HEK293 (cell line): ENCODE measurements at regions not wholly inside any gene's neighbourhood (a gene's known extent, or its start where the extent isn't known, plus 50 kb on each side); places are given as distances from the start of the nearest gene placed in this dataset.

ENCODE experiments used
- CTCF ChIA-PET: fragments of 350-600 bp; formaldehyde crosslinking; extraction: SDS; loops from one replicate; lab custom pipeline; 2021; ENCODE audit warnings: antibody characterized with exemption; lab: Yijun Ruan, JAX
- POLR2A ChIA-PET: fragments of 300-600 bp; formaldehyde crosslinking; extraction: SDS; loops from one replicate; lab custom pipeline; 2020; ENCODE audit warnings: antibody characterized with exemption, inconsistent platforms; lab: Yijun Ruan, JAX
- H3K27ac ChIP-seq: fragments of 200-500 bp; sonication (Bioruptor generic); 2 replicates; pipeline ENCODE4 v1.5.1; 2014; ENCODE audit warnings: low read depth, low read length, control low read depth, inconsistent platforms; ENCODE audit errors: extremely low read depth
- H3K36me3 ChIP-seq, 2 experiments: fragments of 200-500 bp in 1 of 2; sonication (Bioruptor generic) in 1 of 2; 1 replicate in 1 of 2; 2 replicates in 1 of 2; pipeline ENCODE4 v1.5.1; 2014 to 2017; ENCODE audit warnings: inconsistent platforms in 2 of 2, low read length in 2 of 2; ENCODE audit not compliant: control insufficient read depth in 2 of 2, insufficient read depth in 1 of 2
- H3K4me1 ChIP-seq: fragments of 200-500 bp; sonication (Bioruptor generic); 2 replicates; pipeline ENCODE4 v1.5.1; 2014; ENCODE audit warnings: mild to moderate bottlenecking, low read length, inconsistent platforms; ENCODE audit not compliant: control insufficient read depth, insufficient read depth
- H3K4me3 ChIP-seq: 2 replicates; pipeline ENCODE4 v1.5.1; 2011; ENCODE audit warnings: low read depth, mild to moderate bottlenecking, control low read depth, low read length, moderate library complexity
- H3K9me3 ChIP-seq: fragments of 200-500 bp; sonication (Bioruptor generic); 2 replicates; pipeline ENCODE4 v1.5.1; 2014; ENCODE audit warnings: low read depth, low read length, inconsistent platforms; ENCODE audit not compliant: control insufficient read depth, insufficient read depth
- BCL11B ChIP-seq: fragments of 450-650 bp; formaldehyde crosslinking; IDR thresholded peaks from 2 replicates; pipeline ENCODE4 v1.5.1; 2016; ENCODE audit warnings: low read depth, missing biosample characterization, missing genetic modification characterization
- ZFHX2 ChIP-seq: fragments of 450-650 bp; formaldehyde crosslinking; conservative IDR thresholded peaks from 2 replicates; pipeline ENCODE4 v1.5.1; 2016; ENCODE audit warnings: missing biosample characterization, missing genetic modification characterization
- ZNF157 ChIP-seq: fragments of 450-650 bp; formaldehyde crosslinking; IDR thresholded peaks from 2 replicates; pipeline ENCODE4 v1.5.1; 2016; ENCODE audit warnings: missing biosample characterization, missing genetic modification characterization
- ZNF16 ChIP-seq: fragments of 450-650 bp; formaldehyde crosslinking; IDR thresholded peaks from 2 replicates; pipeline ENCODE4 v1.5.1; 2016; ENCODE audit warnings: low read depth, missing biosample characterization, missing genetic modification characterization
- ZNF514 ChIP-seq: fragments of 450-650 bp; formaldehyde crosslinking; IDR thresholded peaks from 2 replicates; pipeline ENCODE4 v1.5.1; 2016; ENCODE audit warnings: missing biosample characterization, missing genetic modification characterization
- ZNF585B ChIP-seq: fragments of 450-650 bp; formaldehyde crosslinking; IDR thresholded peaks from 2 replicates; pipeline ENCODE4 v1.5.1; 2016; ENCODE audit warnings: missing biosample characterization, missing genetic modification characterization
- ZNF624 ChIP-seq: fragments of 450-650 bp; formaldehyde crosslinking; IDR thresholded peaks from 2 replicates; pipeline ENCODE4 v1.5.1; 2017; ENCODE audit warnings: missing biosample characterization, missing genetic modification characterization
- ZNF768 ChIP-seq: fragments of 450-650 bp; formaldehyde crosslinking; IDR thresholded peaks from 2 replicates; pipeline ENCODE4 v1.5.1; 2018; ENCODE audit warnings: missing biosample characterization, mild to moderate bottlenecking, missing genetic modification characterization
- ZNF785 ChIP-seq: fragments of 450-650 bp; formaldehyde crosslinking; IDR thresholded peaks from 2 replicates; pipeline ENCODE4 v1.5.1; 2016; ENCODE audit warnings: missing biosample characterization, missing genetic modification characterization
- ZNF791 ChIP-seq: fragments of 450-650 bp; formaldehyde crosslinking; IDR thresholded peaks from 2 replicates; pipeline ENCODE4 v1.5.1; 2016; ENCODE audit warnings: missing biosample characterization, missing genetic modification characterization
- TF ChIP-seq, protein P1 (sequence below): fragments of 450-650 bp; formaldehyde crosslinking; IDR thresholded peaks from 2 replicates; pipeline ENCODE4 v1.5.1; 2017; ENCODE audit warnings: missing biosample characterization, missing genetic modification characterization
- TF ChIP-seq, protein P2 (sequence below): fragments of 450-650 bp; formaldehyde crosslinking; IDR thresholded peaks from 2 replicates; pipeline ENCODE4 v1.5.1; 2016; ENCODE audit warnings: missing biosample characterization, missing genetic modification characterization
- TF ChIP-seq, protein P3 (sequence below): fragments of 450-650 bp; formaldehyde crosslinking; IDR thresholded peaks from 2 replicates; pipeline ENCODE4 v1.5.1; 2016; ENCODE audit warnings: missing biosample characterization, missing genetic modification characterization
- TF ChIP-seq, protein P4 (sequence below): fragments of 450-650 bp; formaldehyde crosslinking; IDR thresholded peaks from 2 replicates; pipeline ENCODE4 v1.5.1; 2016; ENCODE audit warnings: missing biosample characterization, missing genetic modification characterization, low read depth
- TF ChIP-seq, protein P5 (sequence below): fragments of 450-650 bp; formaldehyde crosslinking; optimal IDR thresholded peaks from 2 replicates; pipeline ENCODE3; 2016; ENCODE audit warnings: missing biosample characterization, mild to moderate bottlenecking, missing genetic modification characterization

DNA sequence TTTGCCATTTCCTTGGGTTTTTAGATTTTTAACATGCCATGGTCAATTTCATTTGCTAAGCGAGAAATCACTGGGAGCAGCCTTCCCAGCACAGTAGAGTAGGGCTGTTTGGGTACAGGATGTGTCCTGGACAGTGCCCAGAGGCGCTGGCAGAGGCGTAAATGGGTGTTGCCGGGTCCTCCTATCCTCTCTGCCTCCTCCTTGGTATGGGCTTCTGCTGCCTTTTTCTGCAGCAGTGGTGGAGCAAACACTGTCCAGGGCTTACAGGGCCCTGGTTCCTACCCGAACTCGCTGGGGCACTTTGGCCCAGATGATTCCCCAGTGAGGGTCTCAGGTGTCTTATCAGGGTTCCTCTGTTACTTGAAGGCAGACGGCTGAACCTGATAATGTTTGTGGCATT is 298.3 kb downstream of the RPS24 start (continued):
- TF ChIP-seq, protein P1, sequence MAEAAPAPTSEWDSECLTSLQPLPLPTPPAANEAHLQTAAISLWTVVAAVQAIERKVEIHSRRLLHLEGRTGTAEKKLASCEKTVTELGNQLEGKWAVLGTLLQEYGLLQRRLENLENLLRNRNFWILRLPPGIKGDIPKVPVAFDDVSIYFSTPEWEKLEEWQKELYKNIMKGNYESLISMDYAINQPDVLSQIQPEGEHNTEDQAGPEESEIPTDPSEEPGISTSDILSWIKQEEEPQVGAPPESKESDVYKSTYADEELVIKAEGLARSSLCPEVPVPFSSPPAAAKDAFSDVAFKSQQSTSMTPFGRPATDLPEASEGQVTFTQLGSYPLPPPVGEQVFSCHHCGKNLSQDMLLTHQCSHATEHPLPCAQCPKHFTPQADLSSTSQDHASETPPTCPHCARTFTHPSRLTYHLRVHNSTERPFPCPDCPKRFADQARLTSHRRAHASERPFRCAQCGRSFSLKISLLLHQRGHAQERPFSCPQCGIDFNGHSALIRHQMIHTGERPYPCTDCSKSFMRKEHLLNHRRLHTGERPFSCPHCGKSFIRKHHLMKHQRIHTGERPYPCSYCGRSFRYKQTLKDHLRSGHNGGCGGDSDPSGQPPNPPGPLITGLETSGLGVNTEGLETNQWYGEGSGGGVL (tag by site-specific recombination) = no peak
- TF ChIP-seq, protein P2, sequence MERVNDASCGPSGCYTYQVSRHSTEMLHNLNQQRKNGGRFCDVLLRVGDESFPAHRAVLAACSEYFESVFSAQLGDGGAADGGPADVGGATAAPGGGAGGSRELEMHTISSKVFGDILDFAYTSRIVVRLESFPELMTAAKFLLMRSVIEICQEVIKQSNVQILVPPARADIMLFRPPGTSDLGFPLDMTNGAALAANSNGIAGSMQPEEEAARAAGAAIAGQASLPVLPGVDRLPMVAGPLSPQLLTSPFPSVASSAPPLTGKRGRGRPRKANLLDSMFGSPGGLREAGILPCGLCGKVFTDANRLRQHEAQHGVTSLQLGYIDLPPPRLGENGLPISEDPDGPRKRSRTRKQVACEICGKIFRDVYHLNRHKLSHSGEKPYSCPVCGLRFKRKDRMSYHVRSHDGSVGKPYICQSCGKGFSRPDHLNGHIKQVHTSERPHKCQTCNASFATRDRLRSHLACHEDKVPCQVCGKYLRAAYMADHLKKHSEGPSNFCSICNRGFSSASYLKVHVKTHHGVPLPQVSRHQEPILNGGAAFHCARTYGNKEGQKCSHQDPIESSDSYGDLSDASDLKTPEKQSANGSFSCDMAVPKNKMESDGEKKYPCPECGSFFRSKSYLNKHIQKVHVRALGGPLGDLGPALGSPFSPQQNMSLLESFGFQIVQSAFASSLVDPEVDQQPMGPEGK = no peak
- TF ChIP-seq, protein P3, sequence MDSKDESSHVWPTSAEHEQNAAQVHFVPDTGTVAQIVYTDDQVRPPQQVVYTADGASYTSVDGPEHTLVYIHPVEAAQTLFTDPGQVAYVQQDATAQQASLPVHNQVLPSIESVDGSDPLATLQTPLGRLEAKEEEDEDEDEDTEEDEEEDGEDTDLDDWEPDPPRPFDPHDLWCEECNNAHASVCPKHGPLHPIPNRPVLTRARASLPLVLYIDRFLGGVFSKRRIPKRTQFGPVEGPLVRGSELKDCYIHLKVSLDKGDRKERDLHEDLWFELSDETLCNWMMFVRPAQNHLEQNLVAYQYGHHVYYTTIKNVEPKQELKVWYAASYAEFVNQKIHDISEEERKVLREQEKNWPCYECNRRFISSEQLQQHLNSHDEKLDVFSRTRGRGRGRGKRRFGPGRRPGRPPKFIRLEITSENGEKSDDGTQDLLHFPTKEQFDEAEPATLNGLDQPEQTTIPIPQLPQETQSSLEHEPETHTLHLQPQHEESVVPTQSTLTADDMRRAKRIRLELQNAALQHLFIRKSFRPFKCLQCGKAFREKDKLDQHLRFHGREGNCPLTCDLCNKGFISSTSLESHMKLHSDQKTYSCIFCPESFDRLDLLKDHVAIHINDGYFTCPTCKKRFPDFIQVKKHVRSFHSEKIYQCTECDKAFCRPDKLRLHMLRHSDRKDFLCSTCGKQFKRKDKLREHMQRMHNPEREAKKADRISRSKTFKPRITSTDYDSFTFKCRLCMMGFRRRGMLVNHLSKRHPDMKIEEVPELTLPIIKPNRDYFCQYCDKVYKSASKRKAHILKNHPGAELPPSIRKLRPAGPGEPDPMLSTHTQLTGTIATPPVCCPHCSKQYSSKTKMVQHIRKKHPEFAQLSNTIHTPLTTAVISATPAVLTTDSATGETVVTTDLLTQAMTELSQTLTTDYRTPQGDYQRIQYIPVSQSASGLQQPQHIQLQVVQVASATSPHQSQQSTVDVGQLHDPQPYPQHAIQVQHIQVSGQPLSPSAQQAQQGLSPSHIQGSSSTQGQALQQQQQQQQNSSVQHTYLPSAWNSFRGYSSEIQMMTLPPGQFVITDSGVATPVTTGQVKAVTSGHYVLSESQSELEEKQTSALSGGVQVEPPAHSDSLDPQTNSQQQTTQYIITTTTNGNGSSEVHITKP = no peak
- TF ChIP-seq ZNF157 (no peak), ZNF585B (no peak), BCL11B (tag by site-specific recombination) (no peak), ZNF768 (no peak), ZNF624 (tag by site-specific recombination) (no peak)
- TF ChIP-seq, protein P4, sequence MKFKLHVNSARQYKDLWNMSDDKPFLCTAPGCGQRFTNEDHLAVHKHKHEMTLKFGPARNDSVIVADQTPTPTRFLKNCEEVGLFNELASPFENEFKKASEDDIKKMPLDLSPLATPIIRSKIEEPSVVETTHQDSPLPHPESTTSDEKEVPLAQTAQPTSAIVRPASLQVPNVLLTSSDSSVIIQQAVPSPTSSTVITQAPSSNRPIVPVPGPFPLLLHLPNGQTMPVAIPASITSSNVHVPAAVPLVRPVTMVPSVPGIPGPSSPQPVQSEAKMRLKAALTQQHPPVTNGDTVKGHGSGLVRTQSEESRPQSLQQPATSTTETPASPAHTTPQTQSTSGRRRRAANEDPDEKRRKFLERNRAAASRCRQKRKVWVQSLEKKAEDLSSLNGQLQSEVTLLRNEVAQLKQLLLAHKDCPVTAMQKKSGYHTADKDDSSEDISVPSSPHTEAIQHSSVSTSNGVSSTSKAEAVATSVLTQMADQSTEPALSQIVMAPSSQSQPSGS (tag by site-specific recombination) = no peak

DNA sequence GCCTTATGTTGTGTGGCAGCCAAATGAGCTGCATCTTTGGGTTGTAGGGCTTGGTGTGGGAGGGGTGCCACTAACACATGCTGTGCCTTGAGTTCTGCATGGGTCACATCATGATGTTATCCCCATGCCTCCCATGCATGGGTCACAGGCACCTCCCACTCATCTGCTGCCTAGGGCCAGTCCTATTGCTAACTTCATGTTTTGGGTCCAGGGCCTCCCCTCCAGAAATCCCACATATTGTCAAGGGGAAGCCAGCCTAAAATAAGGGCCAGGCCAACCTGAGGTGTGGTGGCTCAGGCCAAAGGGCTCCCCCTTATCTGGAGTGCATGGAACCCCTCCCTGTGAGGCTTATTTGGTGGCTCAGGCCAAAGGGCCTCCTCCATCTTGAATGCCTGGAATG is 299.0 kb downstream of the RPS24 start:
- Histone ChIP-seq H3K9me3 (no peaks in the 10 kb centered on the region), H3K4me3 (no peak overlapping the region), H3K36me3 (no peaks in the 10 kb centered on the region), H3K27ac (no peak overlapping the region), H3K4me1 (no peaks in the 10 kb centered on the region)
- ChIA-PET CTCF (no interaction called here), POLR2A (no interaction called here)
- TF ChIP-seq ZNF791 (tag by site-specific recombination) = no peak
- no peak for TF ChIP-seq ZNF585B
- TF ChIP-seq ZNF785 (tag by site-specific recombination) = no peak
- TF ChIP-seq ZFHX2 (tag by site-specific recombination) = no peak
- TF ChIP-seq, protein P5, sequence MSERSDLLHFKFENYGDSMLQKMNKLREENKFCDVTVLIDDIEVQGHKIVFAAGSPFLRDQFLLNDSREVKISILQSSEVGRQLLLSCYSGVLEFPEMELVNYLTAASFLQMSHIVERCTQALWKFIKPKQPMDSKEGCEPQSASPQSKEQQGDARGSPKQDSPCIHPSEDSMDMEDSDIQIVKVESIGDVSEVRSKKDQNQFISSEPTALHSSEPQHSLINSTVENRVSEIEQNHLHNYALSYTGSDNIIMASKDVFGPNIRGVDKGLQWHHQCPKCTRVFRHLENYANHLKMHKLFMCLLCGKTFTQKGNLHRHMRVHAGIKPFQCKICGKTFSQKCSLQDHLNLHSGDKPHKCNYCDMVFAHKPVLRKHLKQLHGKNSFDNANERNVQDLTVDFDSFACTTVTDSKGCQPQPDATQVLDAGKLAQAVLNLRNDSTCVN (tag by site-specific recombination) = no peak
- no peak for TF ChIP-seq ZNF514
- TF ChIP-seq ZNF16 = no peak
